ENCODE measurements at regions not wholly inside any gene's neighbourhood (a gene's known extent, or its start where the extent isn't known, plus 50 kb on each side); places are given as distances from the start of the nearest gene placed in this dataset.

- CTCF ChIA-PET: no interaction called here
- intact Hi-C loops (cut with DNase I, micrococcal nuclease): no loop called here
- no peak for ATAC-seq (ENCODE audit: poor library complexity)
- no peaks in the 10 kb centered on the region for H3K27me3 Mint-ChIP-seq
- H3K27ac Mint-ChIP-seq: no peak overlapping the region
- no peak for DNase-seq
- POLR2A ChIA-PET: no interaction called here
- H3K36me3 ChIP-seq (ENCODE audit: insufficient read depth, low read length): no peaks in the 10 kb centered on the region
- no peaks in the 10 kb centered on the region for H3K27me3 ChIP-seq (ENCODE audit: control insufficient read depth in 1 of 2, insufficient read depth in 2 of 2, low read length in 2 of 2)
- H3K4me1 Mint-ChIP-seq (ENCODE audit: low read depth): no peaks in the 10 kb centered on the region
- peaks cover 7% of the 10 kb centered on the region for H3K9me3 Mint-ChIP-seq
- H3K9me3 ChIP-seq (ENCODE audit: control insufficient read depth in 1 of 2, insufficient read depth in 1 of 2, low read length in 2 of 2): peaks cover 17 to 38% of the 10 kb centered on the region in 2 experiments
- H3K27ac ChIP-seq (ENCODE audit: low read depth in 1 of 2, low read length in 2 of 2): no peak overlapping the region
- H3K4me3 ChIP-seq (ENCODE audit: low read length): no peak overlapping the region
- H3K36me3 Mint-ChIP-seq (ENCODE audit: low read depth): no peaks in the 10 kb centered on the region
- no peak overlapping the region for H3K4me3 Mint-ChIP-seq
- no peaks in the 10 kb centered on the region for H3K4me1 ChIP-seq (ENCODE audit: insufficient read depth, low read length)
- TF ChIP-seq CTCF (IDR thresholded peaks at IDR 0.05): no peak
Observed at GRCh38 chr2:240362826-240363745, 72.4 kb upstream of the GPC1 start.

- no peak for ATAC-seq (ENCODE audit: poor library complexity)
- no peaks in the 10 kb centered on the region for H3K27me3 Mint-ChIP-seq
- H3K27me3 ChIP-seq (ENCODE audit: control insufficient read depth in 1 of 2, insufficient read depth in 2 of 2, low read length in 2 of 2): no peaks in the 10 kb centered on the region
- ChIA-PET CTCF (no interaction called here), POLR2A (no interaction called here)
- intact Hi-C loops (cut with DNase I, micrococcal nuclease): no loop called here
- no peak for TF ChIP-seq CTCF (IDR thresholded peaks at IDR 0.05)
- no peaks in the 10 kb centered on the region for H3K4me1 Mint-ChIP-seq (ENCODE audit: low read depth)
- H3K4me3 Mint-ChIP-seq: no peak overlapping the region
- no peaks in the 10 kb centered on the region for H3K36me3 Mint-ChIP-seq (ENCODE audit: low read depth)
- no peaks in the 10 kb centered on the region for H3K36me3 ChIP-seq (ENCODE audit: insufficient read depth, low read length)
- H3K9me3 ChIP-seq (ENCODE audit: control insufficient read depth in 1 of 2, insufficient read depth in 1 of 2, low read length in 2 of 2): peaks cover 17 to 30% of the 10 kb centered on the region in 2 experiments
- DNase-seq: no peak
- H3K4me3 ChIP-seq (ENCODE audit: low read length): no peak overlapping the region
- peaks cover 7% of the 10 kb centered on the region for H3K9me3 Mint-ChIP-seq
- no peaks in the 10 kb centered on the region for H3K4me1 ChIP-seq (ENCODE audit: insufficient read depth, low read length)
- H3K27ac Mint-ChIP-seq: no peak overlapping the region
- no peak overlapping the region for H3K27ac ChIP-seq (ENCODE audit: low read depth in 1 of 2, low read length in 2 of 2)
Observed at GRCh38 chr2:240363746-240364581, 71.5 kb upstream of the GPC1 start.

- Histone ChIP-seq H3K4me3 (ENCODE audit: low read length) (no peak overlapping the region), H3K4me1 (ENCODE audit: insufficient read depth, low read length) (no peaks in the 10 kb centered on the region), H3K36me3 (ENCODE audit: insufficient read depth, low read length) (no peaks in the 10 kb centered on the region), H3K27ac (ENCODE audit: low read depth in 1 of 2, low read length in 2 of 2) (no peak overlapping the region), H3K27me3 (ENCODE audit: control insufficient read depth in 1 of 2, insufficient read depth in 2 of 2, low read length in 2 of 2) (no peaks in the 10 kb centered on the region), H3K9me3 (ENCODE audit: control insufficient read depth in 1 of 2, insufficient read depth in 1 of 2, low read length in 2 of 2) (peaks cover 17 to 24% of the 10 kb centered on the region in 2 experiments)
- intact Hi-C loops (cut with DNase I, micrococcal nuclease): no loop called here
- POLR2A ChIA-PET: no interaction called here
- no peak for DNase-seq
- no peak for TF ChIP-seq CTCF (IDR thresholded peaks at IDR 0.05)
- Mint-ChIP-seq H3K9me3 (peaks cover 7% of the 10 kb centered on the region), H3K27me3 (no peaks in the 10 kb centered on the region), H3K4me3 (no peak overlapping the region), H3K27ac (no peak overlapping the region), H3K4me1 (ENCODE audit: low read depth) (no peaks in the 10 kb centered on the region), H3K36me3 (ENCODE audit: low read depth) (no peaks in the 10 kb centered on the region)
- CTCF ChIA-PET: no interaction called here
- no peak for ATAC-seq (ENCODE audit: poor library complexity)
Observed at GRCh38 chr2:240364582-240364960, 70.9 kb upstream of the GPC1 start.

Measured in CD4-positive, alpha-beta T cell (primary cell).